Osteocyte (in vitro differentiated cells): ENCODE measurements at regions not wholly inside any gene's neighbourhood (a gene's known extent, or its start where the extent isn't known, plus 50 kb on each side); places are given as distances from the start of the nearest gene placed in this dataset.

Experiments used
- DNase-seq: peaks from one replicate; pipeline ENCODE4 v3.0.0; 2021; ENCODE audit warnings: mixed read lengths; ENCODE audit not compliant: unreplicated experiment; ENCODE audit errors: extremely low spot score
- H3K27ac Mint-ChIP-seq: one replicate; pipeline ENCODE4 v1.8.0; 2021; ENCODE audit warnings: mild to moderate bottlenecking, mixed read lengths; ENCODE audit not compliant: unreplicated experiment
- H3K27me3 Mint-ChIP-seq: one replicate; pipeline ENCODE4 v1.8.0; 2021; ENCODE audit warnings: mixed read lengths; ENCODE audit not compliant: unreplicated experiment
- H3K36me3 Mint-ChIP-seq: one replicate; pipeline ENCODE4 v1.8.0; 2021; ENCODE audit warnings: mixed read lengths; ENCODE audit not compliant: unreplicated experiment
- H3K4me1 Mint-ChIP-seq: one replicate; pipeline ENCODE4 v1.8.0; 2021; ENCODE audit warnings: mixed read lengths; ENCODE audit not compliant: unreplicated experiment
- H3K4me3 Mint-ChIP-seq: one replicate; pipeline ENCODE4 v1.8.0; 2021; ENCODE audit warnings: mild to moderate bottlenecking, moderate library complexity, mixed read lengths; ENCODE audit not compliant: unreplicated experiment
- H3K9me3 Mint-ChIP-seq: one replicate; pipeline ENCODE4 v1.8.0; 2021; ENCODE audit warnings: mixed read lengths; ENCODE audit not compliant: unreplicated experiment
- TF ChIP-seq, protein P1 (sequence below): fragments of 200-600 bp; sonication (generic); IDR thresholded peaks from 2 replicates; pipeline ENCODE4 v1.5.0; 2021; ENCODE audit warnings: antibody characterized with exemption, mild to moderate bottlenecking, moderate library complexity

DNA sequence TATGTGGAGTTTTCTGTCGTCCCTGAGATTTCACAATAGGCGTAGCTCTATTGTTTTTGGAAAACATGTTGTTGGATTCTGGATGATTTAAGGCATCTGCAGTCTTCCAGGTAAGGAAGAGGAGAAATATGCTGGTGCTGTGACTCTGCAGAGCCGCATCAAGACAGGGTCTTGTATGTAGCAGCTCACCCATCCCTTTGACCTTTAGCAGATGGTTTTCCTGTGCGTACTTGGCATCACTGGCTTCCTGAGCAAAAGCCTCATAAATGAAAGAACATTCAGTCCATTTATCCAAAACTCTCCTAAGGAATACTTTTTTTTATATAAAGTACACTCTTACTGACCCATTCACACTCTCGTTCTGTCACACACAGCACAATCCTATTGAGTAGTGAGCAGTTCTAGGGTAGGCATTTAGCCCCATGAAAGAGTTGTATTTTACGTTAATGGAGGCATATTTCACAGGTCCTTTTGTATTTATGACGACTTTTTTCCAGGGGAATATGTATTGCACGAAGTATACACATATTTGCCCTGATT is 443.9 kb downstream of the STK39 start:
- H3K4me1 Mint-ChIP-seq: no peaks in the 10 kb centered on the region
- H3K36me3 Mint-ChIP-seq: no peaks in the 10 kb centered on the region

DNA sequence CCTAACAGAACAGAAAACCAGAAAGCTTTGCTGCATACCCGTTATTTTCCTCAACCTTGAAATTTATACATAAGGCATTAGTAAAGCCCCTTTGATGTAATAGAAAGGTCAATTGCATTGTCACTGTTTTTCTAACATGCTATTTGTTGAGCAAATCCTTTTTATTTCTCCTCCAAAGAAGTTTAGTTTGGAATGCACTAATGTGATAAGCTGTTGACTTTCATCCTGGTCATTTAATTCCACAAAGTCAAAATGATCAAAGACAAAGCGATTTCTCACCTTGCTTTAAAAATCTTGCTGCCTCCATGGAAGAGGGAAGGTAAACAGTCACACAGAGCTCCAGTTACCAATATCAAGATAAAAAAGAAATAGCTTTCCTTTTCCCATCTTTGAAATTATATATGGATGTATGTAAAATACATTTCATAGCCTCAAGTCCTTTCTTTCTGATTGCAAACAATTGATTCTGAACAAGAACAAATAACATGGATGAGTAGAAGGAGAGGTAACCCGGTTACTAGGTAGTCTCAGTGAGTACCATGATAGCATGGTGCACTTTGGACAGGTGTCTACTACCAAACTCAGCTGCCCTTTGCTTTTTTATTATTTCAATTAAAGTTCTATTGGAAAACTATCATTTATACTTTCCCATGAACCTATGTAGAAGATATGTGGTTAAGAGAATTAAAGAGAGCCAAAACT is 452.7 kb downstream of the STK39 start:
- H3K36me3 Mint-ChIP-seq: no peaks in the 10 kb centered on the region
- peaks cover 18% of the 10 kb centered on the region for H3K27me3 Mint-ChIP-seq
- TF ChIP-seq, protein P1, sequence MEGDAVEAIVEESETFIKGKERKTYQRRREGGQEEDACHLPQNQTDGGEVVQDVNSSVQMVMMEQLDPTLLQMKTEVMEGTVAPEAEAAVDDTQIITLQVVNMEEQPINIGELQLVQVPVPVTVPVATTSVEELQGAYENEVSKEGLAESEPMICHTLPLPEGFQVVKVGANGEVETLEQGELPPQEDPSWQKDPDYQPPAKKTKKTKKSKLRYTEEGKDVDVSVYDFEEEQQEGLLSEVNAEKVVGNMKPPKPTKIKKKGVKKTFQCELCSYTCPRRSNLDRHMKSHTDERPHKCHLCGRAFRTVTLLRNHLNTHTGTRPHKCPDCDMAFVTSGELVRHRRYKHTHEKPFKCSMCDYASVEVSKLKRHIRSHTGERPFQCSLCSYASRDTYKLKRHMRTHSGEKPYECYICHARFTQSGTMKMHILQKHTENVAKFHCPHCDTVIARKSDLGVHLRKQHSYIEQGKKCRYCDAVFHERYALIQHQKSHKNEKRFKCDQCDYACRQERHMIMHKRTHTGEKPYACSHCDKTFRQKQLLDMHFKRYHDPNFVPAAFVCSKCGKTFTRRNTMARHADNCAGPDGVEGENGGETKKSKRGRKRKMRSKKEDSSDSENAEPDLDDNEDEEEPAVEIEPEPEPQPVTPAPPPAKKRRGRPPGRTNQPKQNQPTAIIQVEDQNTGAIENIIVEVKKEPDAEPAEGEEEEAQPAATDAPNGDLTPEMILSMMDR: no peak
- no peaks in the 10 kb centered on the region for H3K9me3 Mint-ChIP-seq
- no peak overlapping the region for H3K4me3 Mint-ChIP-seq
- no peak overlapping the region for H3K27ac Mint-ChIP-seq
- no peaks in the 10 kb centered on the region for H3K4me1 Mint-ChIP-seq
- no peak for DNase-seq

More for the DNA sequence above, 443.9 kb downstream of the STK39 start:
- Mint-ChIP-seq H3K27ac (no peak overlapping the region), H3K4me3 (no peak overlapping the region), H3K9me3 (peaks cover 2% of the 10 kb centered on the region), H3K27me3 (no peaks in the 10 kb centered on the region)
- TF ChIP-seq, protein P1: no peak
- no peak for DNase-seq

DNA sequence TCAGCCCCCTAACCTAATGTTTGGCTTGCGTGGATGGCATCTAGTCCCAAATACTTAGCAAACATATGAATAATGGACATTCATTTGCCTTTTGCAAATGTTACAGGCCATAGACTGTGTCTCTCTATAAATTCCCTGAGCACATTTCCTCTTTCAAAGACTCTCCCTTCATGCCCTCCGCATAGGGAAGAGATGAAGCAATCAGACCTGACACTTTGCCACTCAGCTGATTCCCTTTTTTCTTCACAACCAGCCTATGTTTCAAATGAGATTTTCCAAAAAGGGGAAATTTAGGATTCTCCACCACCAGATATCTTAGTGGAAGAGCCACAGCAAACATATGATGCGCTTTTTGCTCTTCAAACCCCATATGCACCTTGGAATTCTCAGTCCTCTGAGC is 453.7 kb downstream of the STK39 start:
- no peak for DNase-seq
- Mint-ChIP-seq H3K27ac (no peak overlapping the region), H3K9me3 (no peaks in the 10 kb centered on the region), H3K27me3 (peaks cover 18% of the 10 kb centered on the region), H3K4me1 (no peaks in the 10 kb centered on the region), H3K4me3 (no peak overlapping the region), H3K36me3 (no peaks in the 10 kb centered on the region)
- TF ChIP-seq, protein P1: no peak

DNA sequence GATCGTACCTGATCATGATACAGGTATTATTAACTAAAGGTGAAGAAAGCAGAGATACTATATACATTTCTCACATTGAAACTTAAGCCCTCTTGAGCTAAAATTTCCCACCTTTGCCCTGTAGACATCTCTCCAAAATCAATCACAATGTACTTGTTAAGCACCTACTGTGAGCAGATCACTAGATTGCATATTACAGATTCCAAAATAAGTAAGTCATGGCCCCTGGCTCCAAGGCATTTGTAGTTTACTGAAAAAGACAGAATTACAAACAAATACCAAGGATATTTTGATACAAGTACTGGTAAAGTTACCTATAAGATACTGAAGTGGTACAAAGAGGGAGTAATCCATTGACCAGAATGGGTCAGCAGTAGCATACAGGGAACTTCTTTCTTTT is 455.3 kb downstream of the STK39 start:
- H3K27ac Mint-ChIP-seq: no peak overlapping the region
- H3K4me3 Mint-ChIP-seq: no peak overlapping the region
- H3K4me1 Mint-ChIP-seq: no peaks in the 10 kb centered on the region
- no peaks in the 10 kb centered on the region for H3K36me3 Mint-ChIP-seq
- peaks cover 18% of the 10 kb centered on the region for H3K27me3 Mint-ChIP-seq
- TF ChIP-seq, protein P1: no peak
- no peak for DNase-seq
- no peaks in the 10 kb centered on the region for H3K9me3 Mint-ChIP-seq

DNA sequence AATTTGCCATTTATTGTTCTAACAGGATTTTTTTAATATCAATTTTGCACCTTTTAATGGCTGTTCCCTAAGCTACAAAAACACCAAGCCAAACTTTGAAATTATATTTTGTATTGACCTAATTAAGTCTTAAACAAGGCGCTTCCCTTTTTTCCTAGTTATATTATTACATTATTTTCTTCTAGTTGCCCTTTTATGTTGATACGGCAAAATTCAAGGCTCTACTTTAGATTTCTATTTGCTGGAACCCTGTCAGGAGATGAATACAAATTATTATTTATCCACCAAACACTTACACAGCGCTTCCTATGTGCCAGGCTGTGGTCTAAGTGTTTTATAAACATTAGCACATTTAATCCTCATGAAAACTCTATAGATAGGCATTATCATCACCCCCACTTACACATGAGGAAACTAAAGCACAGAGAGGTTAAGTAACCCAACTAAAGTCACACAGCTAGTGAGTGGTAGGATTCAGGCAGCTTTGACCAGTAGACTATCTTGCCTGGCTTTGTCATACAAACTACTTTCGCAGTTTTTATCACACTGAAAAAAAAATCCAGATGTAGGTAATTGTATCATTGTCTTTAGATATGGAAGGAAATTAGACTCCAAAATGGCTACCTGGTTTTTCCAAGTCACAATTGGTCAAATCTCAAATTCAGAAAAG is 456.5 kb downstream of the STK39 start:
- no peaks in the 10 kb centered on the region for H3K36me3 Mint-ChIP-seq
- H3K4me1 Mint-ChIP-seq: no peaks in the 10 kb centered on the region
- H3K27me3 Mint-ChIP-seq: peaks cover 18% of the 10 kb centered on the region
- TF ChIP-seq, protein P1: no peak
- no peak overlapping the region for H3K4me3 Mint-ChIP-seq
- no peak overlapping the region for H3K27ac Mint-ChIP-seq
- no peaks in the 10 kb centered on the region for H3K9me3 Mint-ChIP-seq
- DNase-seq: no peak
